Left colon (tissue), 2 donors: ENCODE measurements at regions not wholly inside any gene's neighbourhood (a gene's known extent, or its start where the extent isn't known, plus 50 kb on each side); places are given as distances from the start of the nearest gene placed in this dataset.

Experiments
- ATAC-seq: fragments of 200-7000 bp; cut with Tn5 transposase; one replicate; pipeline ENCODE4 v1.9.1; 2020; ENCODE audit warnings: mild to moderate bottlenecking, moderate library complexity
- DNase-seq, 2 donors: peaks; one replicate each; pipeline ENCODE4 v3.0.0-alpha.2; 2020
- intact Hi-C, 2 donors: fragments of 100-400 bp; cut with DNase I in 1 of 2; cut with micrococcal nuclease in 1 of 2; formaldehyde crosslinking; loops; one replicate each; pipeline versions ENCODE4 v1.11.2 to v1.14.0; 2022; cut with DNase I, micrococcal nuclease
- donor health status: DM: no; HTN: no; CAD: no.
- donor health status: DM: yes; HTN: yes; CAD: no.

DNA sequence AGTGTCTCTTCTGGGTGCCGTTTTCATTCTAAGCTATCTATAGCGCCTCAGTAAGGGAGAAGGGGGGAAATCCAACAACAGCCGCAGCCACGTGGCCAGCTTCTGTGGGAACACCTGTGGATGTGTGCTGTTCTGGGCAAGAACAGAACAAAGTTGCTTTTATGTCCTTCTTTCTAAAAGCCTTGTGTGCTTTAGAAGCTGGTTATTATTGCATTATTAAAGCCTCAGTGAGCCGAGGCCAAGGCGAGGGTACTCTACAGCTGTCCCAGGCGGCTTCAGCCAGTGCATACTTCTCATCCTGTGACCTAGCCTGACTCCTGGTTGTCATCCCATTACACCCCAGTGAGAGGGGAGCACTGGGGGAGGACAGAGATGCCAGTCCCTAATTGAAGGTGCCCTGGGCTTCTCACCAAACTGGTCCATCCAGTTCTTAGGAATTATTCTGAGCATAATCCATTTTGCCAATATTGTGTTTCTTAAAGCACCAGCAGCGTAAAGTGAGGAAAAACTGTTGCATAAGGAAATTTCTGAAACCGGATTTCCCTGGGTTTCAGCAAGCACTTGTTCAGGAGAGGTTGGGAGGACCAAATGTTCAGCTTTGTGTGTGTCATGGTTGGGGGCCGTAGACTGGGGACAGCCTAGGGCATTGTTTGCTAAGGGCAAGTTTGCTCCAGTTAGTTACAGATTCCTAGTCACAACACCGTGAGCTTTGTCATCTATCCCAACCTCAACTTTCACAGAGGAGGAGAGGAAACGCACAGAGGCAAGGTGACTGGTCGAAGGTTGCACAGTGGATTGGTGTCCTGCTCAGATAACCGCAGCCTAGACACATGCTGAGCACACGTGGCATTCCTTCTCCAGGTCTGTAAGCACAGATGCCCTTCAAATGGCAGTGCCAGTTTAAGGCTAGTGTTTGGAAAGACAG is 61.0 kb upstream of the ATP1A1 start:
- ATAC-seq (peak; percentile 81), DNase-seq (no peak)
- intact Hi-C loops, result no loop called here

DNA sequence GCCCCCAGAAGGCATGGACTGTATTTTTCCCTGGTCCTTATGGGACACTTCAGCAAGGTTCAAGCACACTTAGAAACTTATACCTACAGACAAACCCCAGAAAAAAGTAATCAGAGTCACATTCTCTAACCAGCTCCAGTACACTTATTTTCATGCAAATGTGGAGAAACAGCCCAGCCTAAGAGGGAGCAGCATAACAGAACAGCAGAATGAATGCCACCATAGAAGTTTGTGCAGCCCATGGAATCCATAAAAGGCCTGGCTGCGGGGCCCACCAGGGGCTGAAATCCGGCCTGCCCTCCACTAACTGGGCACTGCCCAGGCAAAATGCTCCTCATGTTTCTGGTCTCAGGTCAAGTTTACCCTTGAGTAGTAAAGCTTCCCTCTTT is 60.4 kb upstream of the ATP1A1 start:
- no peak for ATAC-seq
- intact Hi-C loops, result no loop called here
- no peak for DNase-seq

DNA sequence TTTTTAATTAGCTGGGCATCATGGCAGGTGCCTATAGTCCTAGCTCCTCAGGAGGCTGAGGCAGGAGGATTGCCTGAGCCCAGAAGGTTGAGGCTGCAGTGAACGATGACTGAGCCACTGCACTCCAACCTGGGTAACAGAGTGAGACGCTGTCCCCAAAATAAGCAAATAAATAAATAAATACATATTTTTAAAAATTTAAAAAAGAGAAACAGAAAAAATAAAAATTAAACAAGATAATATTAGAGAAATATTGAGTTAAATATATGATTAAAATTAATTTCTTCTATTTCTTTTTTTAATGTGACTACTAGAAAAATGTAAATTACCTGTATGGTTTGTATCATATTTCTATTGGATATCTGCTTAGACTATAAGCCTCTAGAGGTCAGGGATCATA is 59.3 kb upstream of the ATP1A1 start:
- DNase-seq (no peak), ATAC-seq (no peak)
- intact Hi-C loops, result no loop called here

DNA sequence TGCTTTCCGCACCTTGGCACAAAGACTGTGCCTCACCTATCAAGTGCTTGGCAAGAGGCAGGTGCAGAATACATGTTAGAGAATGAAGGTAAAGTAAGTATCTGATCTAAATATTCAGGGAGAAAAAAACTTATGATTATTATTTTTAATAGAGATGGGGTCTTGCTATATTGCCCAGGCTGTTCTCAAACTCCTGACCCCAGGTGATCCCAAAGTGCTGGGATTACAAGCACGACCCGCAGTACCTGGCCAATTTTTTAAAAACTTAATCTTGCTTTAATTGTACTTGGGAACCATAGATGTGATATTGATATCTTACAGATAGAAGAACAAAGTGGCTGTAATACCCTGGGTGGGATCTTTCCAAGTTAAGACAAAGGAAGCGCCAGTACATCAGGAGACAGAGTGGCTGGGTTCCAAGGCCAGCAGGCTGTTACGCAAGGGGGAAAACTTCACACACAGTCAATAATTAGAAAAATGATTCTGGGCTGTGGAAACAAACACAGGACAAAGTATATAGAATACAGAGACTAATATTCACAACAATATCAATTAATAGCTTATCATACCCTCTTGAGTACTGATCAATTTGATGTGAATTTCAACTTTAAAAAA is 58.6 kb upstream of the ATP1A1 start:
- DNase-seq, result no peak
- intact Hi-C loops, result no loop called here
- no peak for ATAC-seq

DNA sequence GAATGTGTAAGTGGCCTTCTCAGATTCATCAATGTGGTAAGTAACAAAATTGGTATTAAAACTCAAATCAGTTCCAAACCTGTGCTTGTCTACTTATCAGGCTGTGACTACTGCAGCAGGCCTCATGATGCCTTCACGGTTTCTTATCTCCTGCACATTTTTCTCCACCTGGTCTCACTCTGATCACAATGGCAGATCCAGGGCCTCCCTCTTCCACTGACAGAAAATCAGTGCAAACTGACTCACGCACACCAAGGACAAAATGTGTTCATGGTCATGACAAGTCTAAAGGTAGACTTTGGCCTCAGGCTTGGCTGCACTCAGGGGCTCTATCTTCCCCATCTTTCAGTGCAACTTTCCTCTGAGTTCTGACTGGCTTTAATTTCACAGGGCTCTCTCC is 56.7 kb upstream of the ATP1A1 start:
- ATAC-seq (peak; percentile 12), DNase-seq (no peak)
- intact Hi-C loops, result no loop called here

DNA sequence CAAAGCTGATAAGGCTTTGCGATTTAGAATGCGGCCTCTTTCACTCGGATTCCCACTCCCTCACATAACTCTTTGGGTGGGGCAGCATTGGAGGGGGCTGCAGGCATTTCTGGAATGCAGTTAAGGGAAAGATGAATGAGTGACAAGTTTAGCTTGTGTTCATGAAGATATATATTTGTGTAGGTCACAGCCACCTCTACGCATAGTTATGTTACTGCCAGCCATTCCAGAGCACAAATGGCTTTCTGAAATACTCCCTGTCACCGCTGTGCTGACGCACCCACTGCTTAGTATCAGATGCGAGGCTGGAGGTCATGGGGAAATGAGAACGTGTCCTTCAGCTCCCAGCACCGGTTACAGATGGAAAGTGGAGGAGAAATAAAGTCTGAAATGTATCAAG is 54.1 kb upstream of the ATP1A1 start:
- intact Hi-C loops, result no loop called here
- ATAC-seq (no peak), DNase-seq (no peak)

DNA sequence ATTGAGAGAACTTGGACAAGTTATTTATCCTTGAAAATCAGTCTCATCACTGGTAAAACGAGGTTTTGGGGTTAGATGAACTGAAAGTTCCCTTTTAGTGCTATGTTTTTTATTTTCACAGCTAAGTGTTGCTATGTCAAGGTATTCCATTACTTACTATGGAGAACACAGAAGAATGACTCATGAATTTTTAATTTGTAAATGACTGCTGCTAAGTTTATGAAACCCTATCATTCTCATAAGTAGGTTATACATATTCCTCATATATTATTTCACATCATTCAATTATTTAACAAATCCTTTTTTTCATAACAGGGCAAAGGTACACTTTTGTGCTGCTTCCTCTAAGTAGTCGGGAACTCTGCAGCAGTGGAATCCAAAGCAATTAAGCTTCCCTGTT is 52.2 kb upstream of the ATP1A1 start:
- no peak for DNase-seq
- intact Hi-C loops, result no loop called here
- ATAC-seq, result no peak

DNA sequence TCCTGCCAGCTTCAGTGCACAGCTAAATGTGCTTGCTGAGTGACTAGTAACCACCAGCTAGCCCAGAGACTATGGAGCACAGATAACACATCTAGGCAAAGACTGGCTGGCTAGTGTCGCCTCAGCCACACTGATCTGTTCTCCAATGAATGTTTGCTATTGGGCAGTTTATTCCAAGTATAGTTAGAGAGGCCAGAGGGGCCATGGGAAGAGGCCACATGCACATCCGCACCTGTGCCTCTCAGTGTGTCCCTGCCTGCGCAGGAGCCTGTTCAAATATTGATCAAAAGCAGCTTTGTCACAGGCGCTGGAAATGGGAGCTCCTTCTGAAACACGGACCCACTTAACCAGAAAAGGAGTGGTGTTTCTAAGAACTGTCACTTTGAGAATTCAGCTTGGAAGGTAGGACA is 51.3 kb upstream of the ATP1A1 start:
- intact Hi-C loops, result no loop called here
- DNase-seq (no peak), ATAC-seq (peak; percentile 31)

DNA sequence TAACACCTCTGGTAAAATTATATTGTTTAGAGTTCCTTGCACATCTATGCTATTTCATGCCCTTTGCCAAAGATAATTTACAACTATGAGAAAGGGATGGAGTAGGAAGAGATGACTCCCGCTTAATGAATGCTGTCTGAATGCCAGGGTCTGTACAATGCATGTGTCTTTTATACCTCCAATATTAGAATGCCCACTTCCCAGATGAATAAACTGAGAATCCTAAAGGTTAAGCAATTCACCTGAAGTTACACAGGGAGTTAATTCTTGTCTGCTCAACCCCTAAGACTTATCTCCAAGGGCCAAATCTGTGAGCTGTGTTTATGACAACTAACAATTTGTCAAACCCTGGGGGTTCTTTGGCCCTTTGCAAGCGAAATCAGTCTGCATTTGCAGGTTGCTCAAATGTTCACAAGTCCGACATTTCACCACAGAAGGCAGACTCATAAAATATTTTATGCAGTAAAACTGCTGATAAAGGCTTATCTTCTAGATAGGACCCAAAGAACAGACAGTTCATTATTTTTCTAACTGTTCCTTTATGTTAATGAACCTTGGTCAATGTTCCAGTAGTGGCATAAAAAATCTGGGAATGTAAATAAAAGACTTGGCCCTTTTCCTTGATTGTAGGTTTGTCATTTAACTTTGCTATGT is 50.2 kb upstream of the ATP1A1 start:
- no peak for DNase-seq
- intact Hi-C loops, result no loop called here
- ATAC-seq, result peak; percentile 76
